ENCODE measurements at regions not wholly inside any gene's neighbourhood (a gene's known extent, or its start where the extent isn't known, plus 50 kb on each side); places are given as distances from the start of the nearest gene placed in this dataset.

DNA sequence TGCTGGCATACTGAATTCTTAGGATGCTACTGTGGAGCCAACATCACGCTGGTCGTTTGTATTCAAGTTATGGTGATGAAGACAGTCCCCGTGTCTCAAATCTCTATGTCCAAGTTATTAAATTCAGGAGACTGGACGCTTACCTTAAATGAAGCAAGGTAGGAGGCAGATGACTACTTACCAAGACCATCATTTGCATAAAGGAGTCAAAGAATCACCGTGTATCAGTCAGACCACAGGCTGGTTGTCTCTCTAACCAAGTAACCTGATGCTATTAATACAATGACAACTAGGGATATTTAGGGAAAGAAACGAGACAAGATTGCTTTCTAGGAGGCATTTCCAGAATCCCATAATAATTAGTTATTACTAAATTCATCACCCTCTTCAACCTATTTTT is 78.1 kb upstream of the FRMD6 start:
- ChIA-PET POLR2A (no interaction called here), CTCF (no interaction called here)
- no peaks in the 10 kb centered on the region for H3K36me3 ChIP-seq (ENCODE audit: control insufficient read depth in 2 of 2, insufficient read depth in 1 of 2, low read length in 2 of 2)
- H3K9me3 ChIP-seq (ENCODE audit: control insufficient read depth, insufficient read depth, low read depth, low read length): no peaks in the 10 kb centered on the region
- no peak overlapping the region for H3K27ac ChIP-seq (ENCODE audit: extremely low read depth, low read depth, low read length)
- TF ChIP-seq, protein P1, sequence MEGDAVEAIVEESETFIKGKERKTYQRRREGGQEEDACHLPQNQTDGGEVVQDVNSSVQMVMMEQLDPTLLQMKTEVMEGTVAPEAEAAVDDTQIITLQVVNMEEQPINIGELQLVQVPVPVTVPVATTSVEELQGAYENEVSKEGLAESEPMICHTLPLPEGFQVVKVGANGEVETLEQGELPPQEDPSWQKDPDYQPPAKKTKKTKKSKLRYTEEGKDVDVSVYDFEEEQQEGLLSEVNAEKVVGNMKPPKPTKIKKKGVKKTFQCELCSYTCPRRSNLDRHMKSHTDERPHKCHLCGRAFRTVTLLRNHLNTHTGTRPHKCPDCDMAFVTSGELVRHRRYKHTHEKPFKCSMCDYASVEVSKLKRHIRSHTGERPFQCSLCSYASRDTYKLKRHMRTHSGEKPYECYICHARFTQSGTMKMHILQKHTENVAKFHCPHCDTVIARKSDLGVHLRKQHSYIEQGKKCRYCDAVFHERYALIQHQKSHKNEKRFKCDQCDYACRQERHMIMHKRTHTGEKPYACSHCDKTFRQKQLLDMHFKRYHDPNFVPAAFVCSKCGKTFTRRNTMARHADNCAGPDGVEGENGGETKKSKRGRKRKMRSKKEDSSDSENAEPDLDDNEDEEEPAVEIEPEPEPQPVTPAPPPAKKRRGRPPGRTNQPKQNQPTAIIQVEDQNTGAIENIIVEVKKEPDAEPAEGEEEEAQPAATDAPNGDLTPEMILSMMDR (tag by site-specific recombination; IDR thresholded peaks at IDR 0.05): no peak
- TF ChIP-seq ZBTB1 (tag by site-specific recombination; IDR thresholded peaks at IDR 0.05): no peak
- TF ChIP-seq, protein P2, sequence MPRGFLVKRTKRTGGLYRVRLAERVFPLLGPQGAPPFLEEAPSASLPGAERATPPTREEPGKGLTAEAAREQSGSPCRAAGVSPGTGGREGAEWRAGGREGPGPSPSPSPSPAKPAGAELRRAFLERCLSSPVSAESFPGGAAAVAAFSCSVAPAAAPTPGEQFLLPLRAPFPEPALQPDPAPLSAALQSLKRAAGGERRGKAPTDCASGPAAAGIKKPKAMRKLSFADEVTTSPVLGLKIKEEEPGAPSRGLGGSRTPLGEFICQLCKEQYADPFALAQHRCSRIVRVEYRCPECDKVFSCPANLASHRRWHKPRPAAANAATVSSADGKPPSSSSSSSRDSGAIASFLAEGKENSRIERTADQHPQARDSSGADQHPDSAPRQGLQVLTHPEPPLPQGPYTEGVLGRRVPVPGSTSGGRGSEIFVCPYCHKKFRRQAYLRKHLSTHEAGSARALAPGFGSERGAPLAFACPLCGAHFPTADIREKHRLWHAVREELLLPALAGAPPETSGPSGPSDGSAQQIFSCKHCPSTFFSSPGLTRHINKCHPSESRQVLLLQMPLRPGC (tag by site-specific recombination; IDR thresholded peaks at IDR 0.05): no peak
- TF ChIP-seq, protein P3, sequence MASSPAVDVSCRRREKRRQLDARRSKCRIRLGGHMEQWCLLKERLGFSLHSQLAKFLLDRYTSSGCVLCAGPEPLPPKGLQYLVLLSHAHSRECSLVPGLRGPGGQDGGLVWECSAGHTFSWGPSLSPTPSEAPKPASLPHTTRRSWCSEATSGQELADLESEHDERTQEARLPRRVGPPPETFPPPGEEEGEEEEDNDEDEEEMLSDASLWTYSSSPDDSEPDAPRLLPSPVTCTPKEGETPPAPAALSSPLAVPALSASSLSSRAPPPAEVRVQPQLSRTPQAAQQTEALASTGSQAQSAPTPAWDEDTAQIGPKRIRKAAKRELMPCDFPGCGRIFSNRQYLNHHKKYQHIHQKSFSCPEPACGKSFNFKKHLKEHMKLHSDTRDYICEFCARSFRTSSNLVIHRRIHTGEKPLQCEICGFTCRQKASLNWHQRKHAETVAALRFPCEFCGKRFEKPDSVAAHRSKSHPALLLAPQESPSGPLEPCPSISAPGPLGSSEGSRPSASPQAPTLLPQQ (tag by site-specific recombination; IDR thresholded peaks at IDR 0.05): no peak
- TF ChIP-seq ZNF558 (tag by site-specific recombination; IDR thresholded peaks at IDR 0.05): no peak
- TF ChIP-seq WT1 (tag by site-specific recombination; IDR thresholded peaks at IDR 0.05): no peak
- TF ChIP-seq, protein P4, sequence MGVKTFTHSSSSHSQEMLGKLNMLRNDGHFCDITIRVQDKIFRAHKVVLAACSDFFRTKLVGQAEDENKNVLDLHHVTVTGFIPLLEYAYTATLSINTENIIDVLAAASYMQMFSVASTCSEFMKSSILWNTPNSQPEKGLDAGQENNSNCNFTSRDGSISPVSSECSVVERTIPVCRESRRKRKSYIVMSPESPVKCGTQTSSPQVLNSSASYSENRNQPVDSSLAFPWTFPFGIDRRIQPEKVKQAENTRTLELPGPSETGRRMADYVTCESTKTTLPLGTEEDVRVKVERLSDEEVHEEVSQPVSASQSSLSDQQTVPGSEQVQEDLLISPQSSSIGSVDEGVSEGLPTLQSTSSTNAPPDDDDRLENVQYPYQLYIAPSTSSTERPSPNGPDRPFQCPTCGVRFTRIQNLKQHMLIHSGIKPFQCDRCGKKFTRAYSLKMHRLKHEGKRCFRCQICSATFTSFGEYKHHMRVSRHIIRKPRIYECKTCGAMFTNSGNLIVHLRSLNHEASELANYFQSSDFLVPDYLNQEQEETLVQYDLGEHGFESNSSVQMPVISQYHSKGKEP (tag by site-specific recombination; IDR thresholded peaks at IDR 0.05): no peak
- TF ChIP-seq, protein P5, sequence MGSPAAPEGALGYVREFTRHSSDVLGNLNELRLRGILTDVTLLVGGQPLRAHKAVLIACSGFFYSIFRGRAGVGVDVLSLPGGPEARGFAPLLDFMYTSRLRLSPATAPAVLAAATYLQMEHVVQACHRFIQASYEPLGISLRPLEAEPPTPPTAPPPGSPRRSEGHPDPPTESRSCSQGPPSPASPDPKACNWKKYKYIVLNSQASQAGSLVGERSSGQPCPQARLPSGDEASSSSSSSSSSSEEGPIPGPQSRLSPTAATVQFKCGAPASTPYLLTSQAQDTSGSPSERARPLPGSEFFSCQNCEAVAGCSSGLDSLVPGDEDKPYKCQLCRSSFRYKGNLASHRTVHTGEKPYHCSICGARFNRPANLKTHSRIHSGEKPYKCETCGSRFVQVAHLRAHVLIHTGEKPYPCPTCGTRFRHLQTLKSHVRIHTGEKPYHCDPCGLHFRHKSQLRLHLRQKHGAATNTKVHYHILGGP (tag by site-specific recombination; IDR thresholded peaks at IDR 0.05): no peak
- no peak for TF ChIP-seq ZXDB (tag by site-specific recombination; IDR thresholded peaks at IDR 0.05)
- no peak for TF ChIP-seq ZNF211 (tag by site-specific recombination; IDR thresholded peaks at IDR 0.05; ENCODE audit: low read depth)
- no peak for TF ChIP-seq ZNF473 (tag by site-specific recombination; IDR thresholded peaks at IDR 0.05)
- no peak for TF ChIP-seq ZNF777 (tag by site-specific recombination; IDR thresholded peaks at IDR 0.05; ENCODE audit: borderline replicate concordance)
- TF ChIP-seq, protein P6, sequence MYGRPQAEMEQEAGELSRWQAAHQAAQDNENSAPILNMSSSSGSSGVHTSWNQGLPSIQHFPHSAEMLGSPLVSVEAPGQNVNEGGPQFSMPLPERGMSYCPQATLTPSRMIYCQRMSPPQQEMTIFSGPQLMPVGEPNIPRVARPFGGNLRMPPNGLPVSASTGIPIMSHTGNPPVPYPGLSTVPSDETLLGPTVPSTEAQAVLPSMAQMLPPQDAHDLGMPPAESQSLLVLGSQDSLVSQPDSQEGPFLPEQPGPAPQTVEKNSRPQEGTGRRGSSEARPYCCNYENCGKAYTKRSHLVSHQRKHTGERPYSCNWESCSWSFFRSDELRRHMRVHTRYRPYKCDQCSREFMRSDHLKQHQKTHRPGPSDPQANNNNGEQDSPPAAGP (tag by site-specific recombination; IDR thresholded peaks at IDR 0.05): no peak
- H3K4me1 ChIP-seq (ENCODE audit: control insufficient read depth, insufficient read depth, low read length): no peaks in the 10 kb centered on the region
- H3K4me3 ChIP-seq (ENCODE audit: low read depth, low read length): no peak overlapping the region

DNA sequence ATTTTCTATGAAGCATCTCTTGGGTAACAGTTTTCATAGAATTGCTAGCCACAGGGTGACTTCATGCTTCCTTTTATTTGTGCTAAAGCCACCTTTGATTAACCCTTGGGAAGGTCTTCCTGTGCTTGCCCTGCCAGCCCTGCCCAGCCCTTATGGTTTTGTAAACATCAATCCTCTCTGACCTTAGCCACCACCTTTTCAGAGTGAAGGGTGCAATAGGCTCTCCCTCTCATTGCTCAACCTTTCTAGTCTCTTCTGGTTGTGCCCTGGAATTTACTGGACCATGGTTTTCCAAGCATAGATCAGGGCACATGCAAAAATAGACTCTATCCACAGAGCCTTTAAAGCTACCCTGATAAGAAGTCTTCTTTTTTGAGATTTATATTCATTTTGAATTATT is 77.7 kb upstream of the FRMD6 start:
- no peaks in the 10 kb centered on the region for H3K36me3 ChIP-seq (ENCODE audit: control insufficient read depth in 2 of 2, insufficient read depth in 1 of 2, low read length in 2 of 2)
- ChIA-PET POLR2A (no interaction called here), CTCF (no interaction called here)
- no peak overlapping the region for H3K4me3 ChIP-seq (ENCODE audit: low read depth, low read length)
- H3K4me1 ChIP-seq (ENCODE audit: control insufficient read depth, insufficient read depth, low read length): no peaks in the 10 kb centered on the region
- no peak overlapping the region for H3K27ac ChIP-seq (ENCODE audit: extremely low read depth, low read depth, low read length)
- H3K9me3 ChIP-seq (ENCODE audit: control insufficient read depth, insufficient read depth, low read depth, low read length): no peaks in the 10 kb centered on the region
- TF ChIP-seq ZNF549 (tag by site-specific recombination; IDR thresholded peaks at IDR 0.05) (no peak), ZNF48 (tag by site-specific recombination; IDR thresholded peaks at IDR 0.05) (no peak), ZNF501 (tag by site-specific recombination; IDR thresholded peaks at IDR 0.05) (no peak), ZNF544 (tag by site-specific recombination; IDR thresholded peaks at IDR 0.05) (no peak), EGR2 (tag by site-specific recombination; IDR thresholded peaks at IDR 0.05; ENCODE audit: low read depth) (no peak), ZNF785 (tag by site-specific recombination; IDR thresholded peaks at IDR 0.05) (no peak), ZNF184 (tag by site-specific recombination; IDR thresholded peaks at IDR 0.05) (no peak), ZNF610 (tag by site-specific recombination; IDR thresholded peaks at IDR 0.05; ENCODE audit: borderline replicate concordance) (no peak), ZNF132 (tag by site-specific recombination; IDR thresholded peaks at IDR 0.05; ENCODE audit: borderline replicate concordance) (no peak), ZNF223 (tag by site-specific recombination; IDR thresholded peaks at IDR 0.05) (no peak), ZNF211 (tag by site-specific recombination; IDR thresholded peaks at IDR 0.05; ENCODE audit: low read depth) (no peak), ZNF416 (tag by site-specific recombination; IDR thresholded peaks at IDR 0.05) (no peak)
- TF ChIP-seq, protein P7, sequence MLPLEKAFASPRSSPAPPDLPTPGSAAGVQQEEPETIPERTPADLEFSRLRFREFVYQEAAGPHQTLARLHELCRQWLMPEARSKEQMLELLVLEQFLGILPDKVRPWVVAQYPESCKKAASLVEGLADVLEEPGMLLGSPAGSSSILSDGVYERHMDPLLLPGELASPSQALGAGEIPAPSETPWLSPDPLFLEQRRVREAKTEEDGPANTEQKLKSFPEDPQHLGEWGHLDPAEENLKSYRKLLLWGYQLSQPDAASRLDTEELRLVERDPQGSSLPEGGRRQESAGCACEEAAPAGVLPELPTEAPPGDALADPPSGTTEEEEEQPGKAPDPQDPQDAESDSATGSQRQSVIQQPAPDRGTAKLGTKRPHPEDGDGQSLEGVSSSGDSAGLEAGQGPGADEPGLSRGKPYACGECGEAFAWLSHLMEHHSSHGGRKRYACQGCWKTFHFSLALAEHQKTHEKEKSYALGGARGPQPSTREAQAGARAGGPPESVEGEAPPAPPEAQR (tag by site-specific recombination; IDR thresholded peaks at IDR 0.05): no peak
